Thyroid gland (tissue), 4 donors: ENCODE measurements at regions not wholly inside any gene's neighbourhood (a gene's known extent, or its start where the extent isn't known, plus 50 kb on each side); places are given as distances from the start of the nearest gene placed in this dataset.

ENCODE experiments used
- POLR2A ChIP-seq, 2 donors: fragments of 450-650 bp; IDR thresholded peaks; one replicate each; pipeline ENCODE4 v1.6.1; 2017; ENCODE audit warnings: antibody characterized with exemption in 2 of 2, mild to moderate bottlenecking in 2 of 2, moderate library complexity in 1 of 2
- TF ChIP-seq, protein P1 (sequence below), 6 experiments: fragments of 200-600 bp in 3 of 6; fragments of 450-650 bp in 3 of 6; sonication (generic) in 3 of 6; IDR thresholded peaks; one replicate each; pipeline ENCODE4 v1.5.1; 2016 to 2019; ENCODE audit warnings: antibody characterized with exemption in 6 of 6, mild to moderate bottlenecking in 2 of 6, inconsistent platforms in 1 of 6, moderate library complexity in 1 of 6

- TF ChIP-seq, protein P1, sequence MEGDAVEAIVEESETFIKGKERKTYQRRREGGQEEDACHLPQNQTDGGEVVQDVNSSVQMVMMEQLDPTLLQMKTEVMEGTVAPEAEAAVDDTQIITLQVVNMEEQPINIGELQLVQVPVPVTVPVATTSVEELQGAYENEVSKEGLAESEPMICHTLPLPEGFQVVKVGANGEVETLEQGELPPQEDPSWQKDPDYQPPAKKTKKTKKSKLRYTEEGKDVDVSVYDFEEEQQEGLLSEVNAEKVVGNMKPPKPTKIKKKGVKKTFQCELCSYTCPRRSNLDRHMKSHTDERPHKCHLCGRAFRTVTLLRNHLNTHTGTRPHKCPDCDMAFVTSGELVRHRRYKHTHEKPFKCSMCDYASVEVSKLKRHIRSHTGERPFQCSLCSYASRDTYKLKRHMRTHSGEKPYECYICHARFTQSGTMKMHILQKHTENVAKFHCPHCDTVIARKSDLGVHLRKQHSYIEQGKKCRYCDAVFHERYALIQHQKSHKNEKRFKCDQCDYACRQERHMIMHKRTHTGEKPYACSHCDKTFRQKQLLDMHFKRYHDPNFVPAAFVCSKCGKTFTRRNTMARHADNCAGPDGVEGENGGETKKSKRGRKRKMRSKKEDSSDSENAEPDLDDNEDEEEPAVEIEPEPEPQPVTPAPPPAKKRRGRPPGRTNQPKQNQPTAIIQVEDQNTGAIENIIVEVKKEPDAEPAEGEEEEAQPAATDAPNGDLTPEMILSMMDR (IDR thresholded peaks at IDR 0.05) = no peak
- no peak for TF ChIP-seq POLR2A (IDR thresholded peaks at IDR 0.05)
These were observed 578.3 kb downstream of the HACE1 start for GRCh38 chr6:104281370-104281769.
